B cell (primary cell): ENCODE measurements at regions not wholly inside any gene's neighbourhood (a gene's known extent, or its start where the extent isn't known, plus 50 kb on each side); places are given as distances from the start of the nearest gene placed in this dataset.

Experiments
- EZH2 ChIP-seq: IDR thresholded peaks from 2 replicates; pipeline ENCODE4 v1.6.1; 2012; ENCODE audit warnings: borderline replicate concordance, low read depth, mild to moderate bottlenecking, moderate library complexity, low read length; ENCODE audit not compliant: insufficient read depth, poor library complexity, severe bottlenecking
- TF ChIP-seq, protein P1 (sequence below): fragments of 200-600 bp; IDR thresholded peaks from one replicate; pipeline ENCODE4 v1.8.0; 2022; ENCODE audit warnings: antibody characterized with exemption, mild to moderate bottlenecking

GRCh38 chr5:33363537-33363936 is 77.2 kb upstream of the TARS1 start:
- TF ChIP-seq, protein P1, sequence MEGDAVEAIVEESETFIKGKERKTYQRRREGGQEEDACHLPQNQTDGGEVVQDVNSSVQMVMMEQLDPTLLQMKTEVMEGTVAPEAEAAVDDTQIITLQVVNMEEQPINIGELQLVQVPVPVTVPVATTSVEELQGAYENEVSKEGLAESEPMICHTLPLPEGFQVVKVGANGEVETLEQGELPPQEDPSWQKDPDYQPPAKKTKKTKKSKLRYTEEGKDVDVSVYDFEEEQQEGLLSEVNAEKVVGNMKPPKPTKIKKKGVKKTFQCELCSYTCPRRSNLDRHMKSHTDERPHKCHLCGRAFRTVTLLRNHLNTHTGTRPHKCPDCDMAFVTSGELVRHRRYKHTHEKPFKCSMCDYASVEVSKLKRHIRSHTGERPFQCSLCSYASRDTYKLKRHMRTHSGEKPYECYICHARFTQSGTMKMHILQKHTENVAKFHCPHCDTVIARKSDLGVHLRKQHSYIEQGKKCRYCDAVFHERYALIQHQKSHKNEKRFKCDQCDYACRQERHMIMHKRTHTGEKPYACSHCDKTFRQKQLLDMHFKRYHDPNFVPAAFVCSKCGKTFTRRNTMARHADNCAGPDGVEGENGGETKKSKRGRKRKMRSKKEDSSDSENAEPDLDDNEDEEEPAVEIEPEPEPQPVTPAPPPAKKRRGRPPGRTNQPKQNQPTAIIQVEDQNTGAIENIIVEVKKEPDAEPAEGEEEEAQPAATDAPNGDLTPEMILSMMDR = no peak
- no peak for TF ChIP-seq EZH2
